Colonic mucosa (tissue), 4 donors: ENCODE measurements at regions not wholly inside any gene's neighbourhood (a gene's known extent, or its start where the extent isn't known, plus 50 kb on each side); places are given as distances from the start of the nearest gene placed in this dataset.

Source experiments
- DNase-seq: peaks from one replicate; pipeline ENCODE4 v3.0.0-alpha.2; 2020
- H3K27ac ChIP-seq: fragments of 200-600 bp; one replicate; pipeline ENCODE4 v1.8.0; 2021
- H3K27me3 ChIP-seq: fragments of 200-600 bp; one replicate; pipeline ENCODE4 v1.8.0; 2021
- H3K36me3 ChIP-seq: fragments of 200-600 bp; one replicate; pipeline ENCODE4 v1.8.0; 2021
- H3K4me1 ChIP-seq: fragments of 200-600 bp; one replicate; pipeline ENCODE4 v1.8.0; 2021; ENCODE audit warnings: mild to moderate bottlenecking
- H3K4me3 ChIP-seq: fragments of 200-600 bp; one replicate; pipeline ENCODE4 v1.8.0; 2021
- H3K9ac ChIP-seq, 2 donors: one replicate each; pipeline ENCODE4 v1.7.0; 2013; ENCODE audit warnings: control low read depth in 2 of 2, low read depth in 2 of 2, low read length in 2 of 2
- H3K9me3 ChIP-seq: fragments of 200-600 bp; one replicate; pipeline ENCODE4 v1.8.0; 2021
- CTCF ChIP-seq: fragments of 200-600 bp; IDR thresholded peaks from one replicate; pipeline ENCODE4 v1.8.0; 2022; ENCODE audit warnings: antibody characterized with exemption, mild to moderate bottlenecking
- intact Hi-C: fragments of 100-400 bp; cut with DNase I; formaldehyde crosslinking; loops from one replicate; pipeline ENCODE4 v1.14.1; 2022
- donor health status: healthy.
- donor health status: DM: no; HTN: no; CAD: no.
- donor health status: DM: no; HTN: no; CAD: no.

DNA sequence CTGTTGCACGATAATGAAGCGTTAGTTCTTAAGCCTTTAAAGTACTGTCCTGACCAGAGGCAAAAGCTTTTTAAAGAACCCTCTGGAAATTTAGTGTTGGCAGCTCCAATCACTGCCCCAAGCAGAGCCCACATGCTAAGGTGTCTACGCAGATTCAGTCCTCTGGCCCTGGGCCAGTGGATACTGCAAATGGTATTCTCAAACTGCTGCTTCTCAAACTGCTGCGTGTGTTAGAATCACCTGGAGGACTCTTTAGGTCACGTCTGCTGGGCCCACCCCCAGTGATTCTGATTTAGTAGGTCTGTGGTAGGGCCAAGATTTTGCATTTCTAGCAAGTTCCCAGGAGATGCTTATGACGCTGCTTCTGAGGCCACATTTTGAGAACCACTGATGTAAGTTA is 96.0 kb upstream of the CCDC28A start:
- no peak for TF ChIP-seq CTCF
- H3K4me1 ChIP-seq, result no peaks in the 10 kb centered on the region
- H3K4me3 ChIP-seq, result no peak overlapping the region
- no peak overlapping the region for H3K9ac ChIP-seq
- intact Hi-C loops, result no loop called here
- H3K27ac ChIP-seq, result no peak overlapping the region
- DNase-seq, result no peak
- no peaks in the 10 kb centered on the region for H3K9me3 ChIP-seq
- no peaks in the 10 kb centered on the region for H3K36me3 ChIP-seq
- no peaks in the 10 kb centered on the region for H3K27me3 ChIP-seq

- H3K27ac ChIP-seq, result no peak overlapping the region
- H3K9ac ChIP-seq, result no peak overlapping the region
- H3K4me3 ChIP-seq, result no peak overlapping the region
- intact Hi-C loops, result no loop called here
- no peak for TF ChIP-seq CTCF
- DNase-seq, result no peak
- H3K36me3 ChIP-seq, result no peaks in the 10 kb centered on the region
- H3K4me1 ChIP-seq, result no peaks in the 10 kb centered on the region
- H3K27me3 ChIP-seq, result no peaks in the 10 kb centered on the region
- no peaks in the 10 kb centered on the region for H3K9me3 ChIP-seq
These were observed 95.4 kb upstream of the CCDC28A start for GRCh38 chr6:138678168-138678567.

- Histone ChIP-seq H3K9ac (no peak overlapping the region), H3K36me3 (no peaks in the 10 kb centered on the region), H3K4me1 (no peaks in the 10 kb centered on the region), H3K27ac (no peak overlapping the region), H3K9me3 (no peaks in the 10 kb centered on the region), H3K27me3 (no peaks in the 10 kb centered on the region), H3K4me3 (no peak overlapping the region)
- no peak for TF ChIP-seq CTCF
- no peak for DNase-seq
- intact Hi-C loops, result no loop called here
These were observed 93.5 kb upstream of the CCDC28A start for GRCh38 chr6:138680085-138680484.

- intact Hi-C loops, result no loop called here
- H3K4me3 ChIP-seq, result no peak overlapping the region
- no peak for DNase-seq
These were observed 91.9 kb upstream of the CCDC28A start for GRCh38 chr6:138681627-138682026.

DNA sequence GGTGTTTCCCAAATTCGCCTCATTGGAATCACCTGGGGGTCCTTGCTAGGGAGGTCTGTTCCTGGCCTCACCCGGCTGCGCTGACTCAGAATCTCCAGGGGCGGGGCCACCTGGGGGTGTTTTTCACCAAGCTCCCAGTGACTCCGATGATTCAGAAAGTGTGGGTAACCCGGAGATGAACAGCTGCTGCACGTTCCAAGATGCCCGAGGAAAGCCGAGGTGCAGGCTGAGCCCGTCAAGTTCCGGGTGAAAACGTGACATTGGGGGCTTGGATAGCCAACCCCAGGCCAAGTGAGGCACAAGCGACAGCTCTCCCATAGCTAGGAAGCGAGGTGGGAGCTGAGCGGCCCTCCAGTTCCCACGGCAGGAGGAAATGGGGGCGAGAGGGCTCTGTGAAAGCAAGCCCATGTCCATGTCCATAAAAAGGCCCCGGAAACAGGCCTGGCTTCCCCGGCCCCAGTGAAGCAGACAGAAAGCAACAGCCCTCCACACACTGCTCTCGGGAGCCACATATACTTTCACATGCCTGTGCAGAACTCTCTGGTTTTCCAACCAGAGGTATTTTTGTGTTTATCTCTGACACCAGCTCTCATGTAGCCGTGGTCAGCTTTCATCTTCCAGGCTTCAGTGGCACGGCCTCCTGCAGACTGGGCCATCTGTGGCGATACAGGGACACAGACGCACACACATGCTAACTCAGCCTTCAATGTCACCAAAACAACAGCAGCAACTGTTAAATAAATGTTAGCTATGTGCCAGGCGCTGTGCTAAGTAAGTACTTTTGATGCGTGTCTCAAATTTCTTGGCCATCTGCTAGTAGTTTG is 90.7 kb upstream of the CCDC28A start:
- Histone ChIP-seq H3K9me3 (no peaks in the 10 kb centered on the region), H3K27me3 (no peaks in the 10 kb centered on the region), H3K36me3 (no peaks in the 10 kb centered on the region), H3K27ac (no peak overlapping the region), H3K4me1 (no peaks in the 10 kb centered on the region), H3K9ac (no peak overlapping the region), H3K4me3 (no peak overlapping the region)
- no peak for DNase-seq
- no peak for TF ChIP-seq CTCF
- intact Hi-C loops, result no loop called here

More at GRCh38 chr6:138681627-138682026, 91.9 kb upstream of the CCDC28A start:
- Histone ChIP-seq H3K27me3 (no peaks in the 10 kb centered on the region), H3K9ac (no peak overlapping the region), H3K9me3 (no peaks in the 10 kb centered on the region), H3K4me1 (no peaks in the 10 kb centered on the region), H3K27ac (no peak overlapping the region), H3K36me3 (no peaks in the 10 kb centered on the region)
- no peak for TF ChIP-seq CTCF
